Pancreas (tissue), 10 donors: ENCODE measurements at regions not wholly inside any gene's neighbourhood (a gene's known extent, or its start where the extent isn't known, plus 50 kb on each side); places are given as distances from the start of the nearest gene placed in this dataset.

Source experiments
- ATAC-seq, 4 donors: fragments of 200-7000 bp; cut with Tn5 transposase; one replicate each; pipeline versions ENCODE4 v1.8.0 to v1.9.1; 2020; ENCODE audit warnings: mild to moderate bottlenecking in 4 of 4, moderate library complexity in 4 of 4
- DNase-seq, 6 donors: peaks; one replicate each; pipeline ENCODE4 v3.0.0-alpha.2; 2020
- FAIRE-seq: peaks from 2 replicates; lab custom pipeline; 2012; peaks lifted over from hg19 to GRCh38; lab: Jason Lieb, UNC
- H3K27ac ChIP-seq, 4 donors: fragments of 200-600 bp; sonication (generic); 1 replicate in 3 of 4; 2 replicates in 1 of 4; pipeline versions ENCODE4 v1.5.0 to v1.8.0; 2020
- H3K27me3 ChIP-seq, 4 donors: fragments of 200-600 bp; one replicate each; pipeline ENCODE4 v1.8.0; 2021
- H3K36me3 ChIP-seq, 3 donors: fragments of 200-600 bp; sonication (generic) in 1 of 3; one replicate each; pipeline versions ENCODE4 v1.5.0 to v1.8.0; 2020 to 2021
- H3K4me1 ChIP-seq, 3 donors: fragments of 200-600 bp; one replicate each; pipeline ENCODE4 v1.8.0; 2021
- H3K4me3 ChIP-seq, 4 donors: fragments of 200-600 bp; sonication (generic) in 2 of 4; one replicate each; pipeline versions ENCODE4 v1.5.0 to v1.8.0; 2020 to 2021
- H3K9me3 ChIP-seq, 4 donors: fragments of 200-600 bp; one replicate each; pipeline ENCODE4 v1.8.0; 2021
- WGBS, 2 donors: extraction: QIAGEN DNeasy Blood & Tissue Kit; methylation state at CpG; one replicate each; pipeline ENCODE4 v1.1.7; 2013; 5-methylcytosine and 5-hydroxymethylcytosine counted together
- intact Hi-C, 3 donors: fragments of 100-400 bp; cut with DNase I; formaldehyde crosslinking; loops; one replicate each; pipeline versions ENCODE4 v1.11.1 to v1.14.2; 2022
- TF ChIP-seq, protein P1 (sequence below), 4 donors: fragments of 200-600 bp; sonication (generic) in 3 of 4; IDR thresholded peaks; one replicate each; pipeline versions ENCODE4 v1.5.0 to v1.8.0; 2021; ENCODE audit warnings: antibody characterized with exemption in 4 of 4
- donor health status: healthy with polysubstance abuse.
- donor health status: DM: no; HTN: no; CAD: no; lungs with moderate emphysema.
- donor health status: DM: no; HTN: no; CAD: no.
- donor health status: control.
- donor health status: control.
- donor health status: Bipolar disorder and iron deficiency.
- donor health status: DM: yes; HTN: yes; CAD: no.
- donor health status: DM: no; HTN: no; CAD: no.
- donor health status: DM: no; HTN: no; CAD: no.
- donor health status: DM: yes; HTN: yes; CAD: no.

GRCh38 chr14:97155320-97155719, 358.1 kb downstream of the VRK1 start:
- no peaks in the 10 kb centered on the region for H3K9me3 ChIP-seq
- ATAC-seq, result no peak
- TF ChIP-seq, protein P1, sequence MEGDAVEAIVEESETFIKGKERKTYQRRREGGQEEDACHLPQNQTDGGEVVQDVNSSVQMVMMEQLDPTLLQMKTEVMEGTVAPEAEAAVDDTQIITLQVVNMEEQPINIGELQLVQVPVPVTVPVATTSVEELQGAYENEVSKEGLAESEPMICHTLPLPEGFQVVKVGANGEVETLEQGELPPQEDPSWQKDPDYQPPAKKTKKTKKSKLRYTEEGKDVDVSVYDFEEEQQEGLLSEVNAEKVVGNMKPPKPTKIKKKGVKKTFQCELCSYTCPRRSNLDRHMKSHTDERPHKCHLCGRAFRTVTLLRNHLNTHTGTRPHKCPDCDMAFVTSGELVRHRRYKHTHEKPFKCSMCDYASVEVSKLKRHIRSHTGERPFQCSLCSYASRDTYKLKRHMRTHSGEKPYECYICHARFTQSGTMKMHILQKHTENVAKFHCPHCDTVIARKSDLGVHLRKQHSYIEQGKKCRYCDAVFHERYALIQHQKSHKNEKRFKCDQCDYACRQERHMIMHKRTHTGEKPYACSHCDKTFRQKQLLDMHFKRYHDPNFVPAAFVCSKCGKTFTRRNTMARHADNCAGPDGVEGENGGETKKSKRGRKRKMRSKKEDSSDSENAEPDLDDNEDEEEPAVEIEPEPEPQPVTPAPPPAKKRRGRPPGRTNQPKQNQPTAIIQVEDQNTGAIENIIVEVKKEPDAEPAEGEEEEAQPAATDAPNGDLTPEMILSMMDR (IDR thresholded peaks at IDR 0.05), result no peak
- 77 to 86% methylated on average over 2 of the region's 2 CpGs for WGBS, 2 donors
- H3K4me1 ChIP-seq, result no peaks in the 10 kb centered on the region
- intact Hi-C loops, result no loop called here
- no peak overlapping the region for H3K4me3 ChIP-seq
- DNase-seq, result no peak
- H3K27me3 ChIP-seq, result no peaks in the 10 kb centered on the region
- no peak for FAIRE-seq
- H3K27ac ChIP-seq, result no peak overlapping the region
- H3K36me3 ChIP-seq, result no peaks in the 10 kb centered on the region

- H3K27ac ChIP-seq, result no peak overlapping the region
- H3K4me3 ChIP-seq, result no peak overlapping the region
- DNase-seq (no peak), ATAC-seq (no peak), FAIRE-seq (no peak)
- intact Hi-C loops, result no loop called here
- no peaks in the 10 kb centered on the region for H3K9me3 ChIP-seq
- H3K36me3 ChIP-seq, result no peaks in the 10 kb centered on the region
- H3K27me3 ChIP-seq, result no peaks in the 10 kb centered on the region
- 35 to 43% methylated on average over 4 of the region's 4 CpGs for WGBS, 2 donors
- H3K4me1 ChIP-seq, result no peaks in the 10 kb centered on the region
- TF ChIP-seq, protein P1 (IDR thresholded peaks at IDR 0.05), result no peak
These were observed 358.6 kb downstream of the VRK1 start for GRCh38 chr14:97155814-97156213.

DNA sequence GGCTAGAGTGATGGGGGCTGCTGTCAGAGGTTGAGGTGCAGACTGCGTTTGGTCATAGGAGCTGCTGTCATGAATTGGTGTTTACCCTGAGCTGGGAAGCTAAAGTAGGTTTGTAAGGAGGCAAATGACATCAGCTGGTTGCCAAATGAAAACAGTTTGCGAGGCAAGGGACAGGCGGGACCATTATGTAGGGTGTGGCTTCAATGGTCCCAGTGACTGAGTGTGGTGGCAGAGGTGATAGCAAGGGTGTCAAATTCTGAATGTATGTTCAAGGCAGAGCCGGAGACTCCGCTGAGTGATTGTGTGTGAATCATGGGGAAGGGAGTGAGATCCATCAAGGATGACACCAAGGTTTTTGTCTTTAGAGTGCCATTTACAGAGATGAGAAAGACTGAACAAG, 359.5 kb downstream of the VRK1 start:
- no peak for ATAC-seq
- H3K4me3 ChIP-seq, result no peak overlapping the region
- no peaks in the 10 kb centered on the region for H3K36me3 ChIP-seq
- no peaks in the 10 kb centered on the region for H3K4me1 ChIP-seq
- WGBS, 2 donors, result 55 to 69% methylated on average over 5 of the region's 5 CpGs
- H3K27me3 ChIP-seq, result peaks cover 0 to 2% (median 0%) of the 10 kb centered on the region in 4 donors
- FAIRE-seq, result no peak
- H3K9me3 ChIP-seq, result no peaks in the 10 kb centered on the region
- intact Hi-C loops, result no loop called here
- H3K27ac ChIP-seq, result no peak overlapping the region
- DNase-seq, result no peak
- TF ChIP-seq, protein P1 (IDR thresholded peaks at IDR 0.05), result no peak

GRCh38 chr14:97158102-97158501, 360.9 kb downstream of the VRK1 start:
- ATAC-seq (no peak), DNase-seq (no peak), FAIRE-seq (no peak)
- no peaks in the 10 kb centered on the region for H3K36me3 ChIP-seq
- intact Hi-C loops, result no loop called here
- H3K27me3 ChIP-seq, result peaks cover 0 to 11% (median 0%) of the 10 kb centered on the region in 4 donors
- no peak overlapping the region for H3K4me3 ChIP-seq
- WGBS, 2 donors, result 62 to 83% methylated on average over 1 of the region's 1 CpG
- no peak overlapping the region for H3K27ac ChIP-seq
- no peaks in the 10 kb centered on the region for H3K9me3 ChIP-seq
- H3K4me1 ChIP-seq, result no peaks in the 10 kb centered on the region
- TF ChIP-seq, protein P1 (IDR thresholded peaks at IDR 0.05), result no peak

- Histone ChIP-seq H3K4me3 (no peak overlapping the region), H3K9me3 (no peaks in the 10 kb centered on the region), H3K4me1 (no peaks in the 10 kb centered on the region), H3K27ac (no peak overlapping the region), H3K36me3 (no peaks in the 10 kb centered on the region), H3K27me3 (peaks cover 0 to 11% (median 0%) of the 10 kb centered on the region in 4 donors)
- 65 to 78% methylated on average over 4 of the region's 4 CpGs for WGBS, 2 donors
- intact Hi-C loops, result no loop called here
- ATAC-seq (no peak), DNase-seq (no peak), FAIRE-seq (no peak)
- TF ChIP-seq, protein P1 (IDR thresholded peaks at IDR 0.05), result no peak
These were observed 361.9 kb downstream of the VRK1 start for GRCh38 chr14:97159124-97159523.
